ENCODE measurements at regions not wholly inside any gene's neighbourhood (a gene's known extent, or its start where the extent isn't known, plus 50 kb on each side); places are given as distances from the start of the nearest gene placed in this dataset.

DNA sequence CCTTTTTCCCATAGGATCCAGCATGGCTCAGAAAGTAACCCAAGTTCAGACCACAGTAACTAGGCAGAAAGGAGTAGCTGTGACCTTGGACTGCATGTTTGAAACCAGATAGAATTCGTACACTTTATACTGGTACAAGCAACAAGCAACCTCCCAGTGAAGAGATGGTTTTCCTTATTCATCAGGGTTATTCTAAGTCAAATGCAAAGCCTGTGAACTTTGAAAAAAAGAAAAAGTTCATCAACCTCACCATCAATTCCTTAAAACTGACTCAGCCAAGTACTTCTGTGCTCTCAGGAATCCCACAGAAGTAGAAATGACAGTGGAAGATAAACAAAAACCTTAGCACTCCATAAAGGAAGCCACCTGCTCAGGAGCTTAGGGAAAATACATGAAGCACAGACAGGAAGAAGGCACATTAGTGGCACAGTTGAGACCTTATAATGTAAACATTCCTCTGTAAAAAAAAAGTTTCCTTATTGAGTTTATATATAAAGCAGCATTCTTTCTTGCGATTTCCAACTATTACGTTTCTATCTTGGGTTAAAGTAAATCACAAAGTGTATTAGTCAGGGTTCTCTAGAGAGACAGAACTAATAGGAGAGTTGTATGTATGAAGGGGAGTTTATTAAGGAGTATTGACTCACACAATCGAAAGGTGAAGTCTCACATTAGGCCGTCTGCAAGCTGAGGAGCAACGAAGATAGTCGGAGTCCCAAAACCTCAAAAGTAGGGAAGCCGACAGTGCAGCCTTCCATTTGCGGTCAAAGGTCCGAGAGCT is 398.4 kb downstream of the DAD1 start:
- TF ChIP-seq, protein P1, sequence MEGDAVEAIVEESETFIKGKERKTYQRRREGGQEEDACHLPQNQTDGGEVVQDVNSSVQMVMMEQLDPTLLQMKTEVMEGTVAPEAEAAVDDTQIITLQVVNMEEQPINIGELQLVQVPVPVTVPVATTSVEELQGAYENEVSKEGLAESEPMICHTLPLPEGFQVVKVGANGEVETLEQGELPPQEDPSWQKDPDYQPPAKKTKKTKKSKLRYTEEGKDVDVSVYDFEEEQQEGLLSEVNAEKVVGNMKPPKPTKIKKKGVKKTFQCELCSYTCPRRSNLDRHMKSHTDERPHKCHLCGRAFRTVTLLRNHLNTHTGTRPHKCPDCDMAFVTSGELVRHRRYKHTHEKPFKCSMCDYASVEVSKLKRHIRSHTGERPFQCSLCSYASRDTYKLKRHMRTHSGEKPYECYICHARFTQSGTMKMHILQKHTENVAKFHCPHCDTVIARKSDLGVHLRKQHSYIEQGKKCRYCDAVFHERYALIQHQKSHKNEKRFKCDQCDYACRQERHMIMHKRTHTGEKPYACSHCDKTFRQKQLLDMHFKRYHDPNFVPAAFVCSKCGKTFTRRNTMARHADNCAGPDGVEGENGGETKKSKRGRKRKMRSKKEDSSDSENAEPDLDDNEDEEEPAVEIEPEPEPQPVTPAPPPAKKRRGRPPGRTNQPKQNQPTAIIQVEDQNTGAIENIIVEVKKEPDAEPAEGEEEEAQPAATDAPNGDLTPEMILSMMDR (IDR thresholded peaks at IDR 0.05; ENCODE audit: control extremely low read depth in 1 of 3, insufficient read depth in 1 of 3, low read depth in 1 of 3, low read length in 3 of 3) = no peak
- TF ChIP-seq EP300 (IDR thresholded peaks at IDR 0.05; ENCODE audit: borderline replicate concordance in 1 of 2, low read depth in 2 of 2, low read length in 2 of 2) = no peak
- TF ChIP-seq MAFK (IDR thresholded peaks at IDR 0.05; ENCODE audit: low read depth, low read length) = no peak
- TF ChIP-seq, protein P2, sequence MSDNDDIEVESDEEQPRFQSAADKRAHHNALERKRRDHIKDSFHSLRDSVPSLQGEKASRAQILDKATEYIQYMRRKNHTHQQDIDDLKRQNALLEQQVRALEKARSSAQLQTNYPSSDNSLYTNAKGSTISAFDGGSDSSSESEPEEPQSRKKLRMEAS (IDR thresholded peaks at IDR 0.05) = no peak
